NT2/D1 (cell line): ENCODE measurements at regions not wholly inside any gene's neighbourhood (a gene's known extent, or its start where the extent isn't known, plus 50 kb on each side); places are given as distances from the start of the nearest gene placed in this dataset.

Experiments used
- SUZ12 ChIP-seq: IDR thresholded peaks from 2 replicates; pipeline ENCODE4 v1.6.1; 2011; ENCODE audit not compliant: insufficient read length, insufficient read depth; ENCODE audit errors: extremely low read depth
- YY1 ChIP-seq: IDR thresholded peaks from 2 replicates; pipeline ENCODE4 v1.6.1; 2011; ENCODE audit not compliant: insufficient read length, insufficient read depth
- ZNF274 ChIP-seq: IDR thresholded peaks from 2 replicates; pipeline ENCODE4 v1.6.1; 2011; ENCODE audit warnings: mild to moderate bottlenecking, low read depth, low read length

DNA sequence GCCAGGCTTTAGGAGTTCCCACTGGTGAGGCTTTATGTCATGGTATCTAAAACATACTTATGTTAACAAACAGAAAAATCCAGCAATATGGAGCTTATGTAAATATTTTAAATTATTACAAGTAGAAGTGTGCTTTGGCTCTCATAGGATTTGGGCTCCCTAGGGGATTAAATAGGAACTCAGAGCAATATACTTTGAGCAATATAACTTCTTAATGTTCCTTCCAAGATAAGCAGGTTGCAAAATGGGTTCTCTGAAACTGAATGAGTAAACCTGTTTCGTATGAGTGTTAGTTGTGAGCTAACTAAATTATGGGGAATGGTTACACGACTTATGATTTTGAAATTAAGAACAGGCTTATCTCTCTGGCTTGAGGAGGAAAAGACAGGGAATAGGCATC, 366.1 kb upstream of the ZNF385D start:
- no peak for TF ChIP-seq SUZ12
- TF ChIP-seq ZNF274: no peak
- no peak for TF ChIP-seq YY1
